ENCODE measurements at regions not wholly inside any gene's neighbourhood (a gene's known extent, or its start where the extent isn't known, plus 50 kb on each side); places are given as distances from the start of the nearest gene placed in this dataset.

DNA sequence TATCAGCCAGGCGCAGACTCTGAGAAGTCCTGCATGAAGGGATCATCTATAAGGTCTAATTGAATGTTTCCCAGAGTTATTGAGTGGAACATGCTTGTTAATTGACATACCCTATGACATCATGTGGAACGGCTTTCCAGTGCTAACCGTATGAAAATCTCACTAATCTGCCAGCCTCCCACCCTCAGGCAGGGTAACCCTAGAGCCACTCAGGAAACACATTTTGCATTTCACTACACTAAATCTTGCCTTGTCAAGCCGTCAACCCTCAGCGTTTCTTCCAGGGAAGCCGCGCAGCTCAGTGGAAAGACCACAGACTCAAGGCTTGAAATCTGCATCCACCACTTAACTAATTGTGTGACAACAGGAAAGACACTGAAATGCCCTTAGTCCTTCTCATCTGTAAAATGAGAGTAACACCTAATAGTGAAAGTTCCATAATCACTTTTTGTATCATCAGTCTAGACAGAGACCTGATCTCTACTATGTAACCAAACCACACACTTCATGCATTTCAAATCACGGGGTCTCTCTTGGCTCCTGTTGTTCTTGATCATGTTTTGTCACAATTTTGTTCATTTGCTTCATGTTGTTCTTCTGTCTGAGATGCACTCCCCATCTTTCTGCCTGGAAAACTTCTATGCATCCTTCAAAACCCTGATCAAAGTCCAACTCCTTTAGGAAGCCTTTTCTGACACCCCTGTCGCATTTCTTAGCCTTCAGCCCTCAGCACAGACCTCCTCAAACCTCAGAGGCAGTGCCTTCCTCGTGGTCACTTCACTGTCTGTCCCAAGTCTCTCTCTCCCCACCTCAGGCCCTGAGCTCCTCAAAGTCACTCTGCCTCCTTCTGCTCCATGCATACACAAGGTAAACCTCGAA, 246.5 kb downstream of the TOMM20 start:
- DNase-seq (ENCODE audit: extremely low read depth in 1 of 11, low read depth in 9 of 11, low spot score in 4 of 11): peak in 4 of 11 donors; percentile 41 to 64 (median 54)

DNA sequence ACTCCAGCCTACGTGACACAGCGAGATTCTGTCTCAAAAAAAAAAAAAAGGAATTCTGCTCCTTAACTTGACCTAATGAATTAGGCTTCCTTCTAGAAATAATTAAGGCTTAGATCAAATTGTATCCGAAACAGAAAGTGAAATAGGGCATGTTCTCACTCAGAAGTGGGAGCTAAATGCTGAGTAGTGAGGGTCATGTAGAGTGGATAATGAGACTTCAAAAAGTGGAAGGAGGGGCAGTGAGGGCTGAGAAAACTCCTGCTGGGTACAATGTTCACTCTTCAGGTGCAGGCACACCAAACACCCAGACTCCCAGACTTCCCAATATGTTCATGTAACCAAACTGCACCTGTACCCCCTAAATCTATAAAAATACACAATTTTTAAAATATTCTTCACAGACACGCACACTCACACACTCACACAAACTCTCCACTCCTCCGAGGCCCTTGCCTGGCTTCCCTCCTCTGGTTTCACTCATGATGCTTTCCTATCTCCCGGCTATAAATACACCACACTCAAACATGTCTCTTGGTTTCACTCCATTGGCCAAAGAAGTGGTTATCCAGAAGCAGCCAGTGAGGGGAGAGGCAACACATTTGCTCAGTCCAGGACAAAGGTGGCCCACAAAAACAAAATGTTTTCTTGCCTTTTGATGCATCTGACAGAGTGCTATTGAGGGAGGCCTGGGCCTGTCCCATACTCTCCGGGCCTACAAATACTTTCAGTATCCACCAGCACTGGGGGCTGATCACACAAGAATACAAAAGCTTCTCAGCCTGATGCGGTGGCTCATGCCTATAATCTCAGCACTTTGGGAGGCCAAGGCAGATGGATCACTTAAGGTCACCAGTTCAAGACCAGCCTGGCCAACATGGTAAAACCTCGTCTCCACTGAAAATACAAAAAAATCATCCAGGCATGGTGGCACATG, 249.2 kb downstream of the TOMM20 start:
- DNase-seq (ENCODE audit: extremely low read depth in 1 of 11, low read depth in 9 of 11, low spot score in 4 of 11): no peak

- no peak for DNase-seq (ENCODE audit: extremely low read depth in 1 of 11, low read depth in 9 of 11, low spot score in 4 of 11)
Observed at GRCh38 chr1:234878288-234878687, 250.3 kb downstream of the TOMM20 start.

- no peak for DNase-seq (ENCODE audit: extremely low read depth in 1 of 11, low read depth in 9 of 11, low spot score in 4 of 11)
Observed at GRCh38 chr1:234877761-234878160, 250.9 kb downstream of the TOMM20 start.

DNA sequence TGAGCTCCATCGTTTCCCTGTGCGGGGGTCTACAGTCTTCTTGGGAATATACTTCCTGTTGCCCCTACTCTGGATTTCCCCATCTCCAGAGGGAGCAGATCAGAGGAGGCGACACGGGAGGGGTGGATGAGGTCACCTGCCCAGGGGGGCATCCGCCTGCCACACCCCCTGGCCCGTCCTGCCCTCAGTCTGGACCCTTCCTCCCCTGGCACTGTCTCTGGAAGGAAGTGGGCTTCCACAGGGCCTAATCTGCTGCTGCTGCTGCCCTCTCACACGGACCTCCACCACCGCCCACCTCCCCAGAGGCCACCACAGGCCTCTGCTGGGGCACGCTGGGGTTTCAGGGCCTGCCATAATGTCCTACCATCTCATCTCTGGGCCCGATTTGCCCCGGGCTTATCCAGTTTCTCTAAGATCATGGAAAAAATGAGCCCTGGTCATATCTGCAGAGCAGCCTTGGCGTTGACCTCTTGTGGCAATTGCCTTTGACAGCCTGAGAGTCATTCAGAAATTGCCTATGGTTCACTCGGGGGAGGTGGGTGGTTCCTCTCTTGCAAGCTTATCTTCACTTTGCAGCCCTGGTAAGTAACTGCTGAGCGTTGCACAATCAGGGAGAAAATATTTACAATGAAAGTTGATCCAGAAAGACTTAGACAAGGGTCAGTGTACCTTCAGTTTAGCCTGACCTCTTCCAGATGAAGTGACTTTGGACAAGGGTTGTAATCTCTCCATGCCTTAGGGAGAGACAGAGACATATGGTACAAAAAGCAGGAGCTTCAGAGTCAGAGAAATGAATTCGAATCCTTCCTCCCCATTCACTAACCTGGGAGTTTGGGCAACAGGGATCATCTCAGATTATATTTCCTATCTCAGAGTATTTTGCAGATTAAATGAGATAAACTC, 252.4 kb downstream of the TOMM20 start:
- peak in 6 of 11 donors; percentile 31 to 61 (median 48) for DNase-seq (ENCODE audit: extremely low read depth in 1 of 11, low read depth in 9 of 11, low spot score in 4 of 11)

GRCh38 chr1:234875328-234875952, 253.2 kb downstream of the TOMM20 start:
- no peak for DNase-seq (ENCODE audit: extremely low read depth in 1 of 11, low read depth in 9 of 11, low spot score in 4 of 11)

DNA sequence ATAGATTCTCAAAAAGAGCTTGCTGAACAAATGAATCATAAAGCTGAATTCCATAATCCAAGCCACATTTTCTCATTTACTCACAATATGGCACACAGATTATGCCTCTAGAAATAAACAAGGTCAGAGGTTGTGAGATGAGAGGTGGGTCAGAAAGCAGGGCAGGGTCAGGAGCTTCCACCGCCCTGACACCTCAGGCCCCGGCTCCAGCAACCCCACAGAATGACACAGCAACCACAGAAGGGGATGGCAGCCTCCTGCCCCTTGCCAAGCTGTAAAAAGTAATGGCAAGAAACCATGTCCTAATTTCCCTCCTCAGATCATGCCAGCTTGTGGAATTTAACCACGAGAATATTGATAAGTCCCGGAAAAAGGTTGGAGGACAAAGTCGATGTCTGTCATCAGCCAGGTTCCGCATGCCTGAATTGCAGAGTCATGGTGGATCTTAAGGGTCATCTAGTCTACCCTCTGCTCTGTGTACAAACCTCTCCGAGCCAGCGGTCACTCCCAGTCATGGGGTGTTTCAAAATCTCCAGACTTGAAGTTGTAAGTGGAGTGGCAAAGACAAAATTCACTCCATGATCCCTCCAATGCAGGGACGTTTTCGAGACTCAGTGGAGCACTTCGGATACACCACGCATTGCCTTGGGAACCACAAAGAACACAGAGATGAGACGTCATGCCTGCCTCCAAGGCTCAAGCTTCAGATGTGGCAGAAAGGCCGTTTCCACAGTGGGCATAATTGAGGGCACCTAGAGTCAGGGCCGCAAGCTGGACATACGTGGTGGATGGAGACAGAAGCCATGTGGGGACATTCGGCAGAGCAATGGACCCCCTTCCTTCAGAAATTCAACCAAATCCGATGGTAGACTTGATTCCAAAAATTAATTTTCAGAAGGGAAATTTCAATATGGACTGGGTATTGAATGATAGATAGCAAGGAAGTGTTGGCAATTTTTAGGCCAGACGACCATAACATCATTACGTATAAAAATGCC, 254.0 kb downstream of the TOMM20 start:
- DNase-seq (ENCODE audit: extremely low read depth in 1 of 11, low read depth in 9 of 11, low spot score in 4 of 11): no peak

DNA sequence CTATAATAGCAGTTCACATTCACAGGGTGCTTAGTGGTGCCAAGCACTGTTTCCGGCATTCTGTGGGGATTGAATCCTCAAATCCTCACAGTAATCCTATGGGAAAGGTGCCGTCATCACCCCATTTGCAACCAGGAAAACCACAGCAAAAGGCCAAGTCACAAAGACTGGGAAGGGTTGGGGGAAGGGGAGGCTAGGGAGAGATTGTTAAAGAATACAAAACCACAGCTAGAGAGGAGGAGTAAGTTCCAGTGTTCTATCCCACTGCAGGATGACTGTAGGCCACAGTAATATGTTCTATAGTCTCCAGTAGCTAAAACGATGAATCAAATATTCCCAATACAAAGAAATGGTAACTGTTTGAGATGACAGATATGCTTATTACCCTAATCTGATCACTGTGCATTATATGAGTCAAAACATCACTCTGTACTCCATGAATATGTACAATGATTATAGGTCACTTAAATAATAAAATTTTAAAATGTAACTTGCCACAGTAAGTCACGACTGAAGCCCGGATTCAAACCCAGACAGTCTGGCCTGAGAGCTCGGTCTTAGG, 256.8 kb downstream of the TOMM20 start:
- no peak for DNase-seq (ENCODE audit: extremely low read depth in 1 of 11, low read depth in 9 of 11, low spot score in 4 of 11)

GRCh38 chr1:234871039-234871709, 257.5 kb downstream of the TOMM20 start:
- DNase-seq (ENCODE audit: extremely low read depth in 1 of 11, low read depth in 9 of 11, low spot score in 4 of 11): no peak

DNA sequence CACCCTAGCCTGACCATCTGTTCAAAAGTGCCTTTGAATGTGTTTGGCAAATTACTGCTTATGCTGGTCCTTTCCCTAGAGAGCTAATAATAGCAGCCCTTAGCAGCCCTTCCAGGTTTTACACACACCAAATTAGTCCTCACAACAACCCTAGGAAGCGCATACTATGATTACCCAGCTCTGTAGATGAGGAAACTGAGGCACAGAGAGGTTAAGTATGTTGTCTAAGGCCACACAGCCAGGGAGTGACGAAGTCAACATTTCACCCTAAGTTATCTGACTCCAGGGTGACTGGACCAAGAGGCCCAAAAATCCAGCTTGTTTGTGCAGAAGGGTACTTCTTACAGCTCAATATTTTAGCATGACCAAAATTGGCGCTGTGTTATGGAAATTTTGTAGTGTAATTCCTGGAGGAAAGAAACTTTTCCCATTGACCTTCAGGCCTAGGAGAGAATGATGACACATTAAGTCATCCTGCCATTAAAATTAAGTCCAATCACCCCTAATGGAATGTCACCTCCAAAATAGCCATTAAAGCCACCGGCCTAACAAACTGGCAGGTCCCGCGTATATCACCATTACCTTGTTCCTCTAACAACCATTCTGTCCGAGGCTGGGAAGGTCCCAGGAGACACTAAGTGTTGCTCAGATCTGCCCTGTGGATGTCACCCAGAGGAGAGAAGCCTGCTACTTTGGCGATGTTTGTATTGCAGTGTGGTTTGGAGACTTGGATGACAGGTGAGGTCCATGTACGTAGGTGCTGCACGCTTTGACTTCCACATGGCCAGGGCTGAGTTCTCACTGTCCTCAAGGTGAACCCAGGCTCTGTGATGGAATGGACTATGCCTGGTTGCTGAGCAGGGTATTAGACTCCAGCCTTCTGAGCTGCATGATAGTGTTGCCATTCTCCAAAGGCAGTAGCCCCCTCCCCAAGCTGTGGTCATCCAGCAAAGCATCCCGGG, 258.3 kb downstream of the TOMM20 start:
- DNase-seq (ENCODE audit: extremely low read depth in 1 of 11, low read depth in 9 of 11, low spot score in 4 of 11): no peak

DNA sequence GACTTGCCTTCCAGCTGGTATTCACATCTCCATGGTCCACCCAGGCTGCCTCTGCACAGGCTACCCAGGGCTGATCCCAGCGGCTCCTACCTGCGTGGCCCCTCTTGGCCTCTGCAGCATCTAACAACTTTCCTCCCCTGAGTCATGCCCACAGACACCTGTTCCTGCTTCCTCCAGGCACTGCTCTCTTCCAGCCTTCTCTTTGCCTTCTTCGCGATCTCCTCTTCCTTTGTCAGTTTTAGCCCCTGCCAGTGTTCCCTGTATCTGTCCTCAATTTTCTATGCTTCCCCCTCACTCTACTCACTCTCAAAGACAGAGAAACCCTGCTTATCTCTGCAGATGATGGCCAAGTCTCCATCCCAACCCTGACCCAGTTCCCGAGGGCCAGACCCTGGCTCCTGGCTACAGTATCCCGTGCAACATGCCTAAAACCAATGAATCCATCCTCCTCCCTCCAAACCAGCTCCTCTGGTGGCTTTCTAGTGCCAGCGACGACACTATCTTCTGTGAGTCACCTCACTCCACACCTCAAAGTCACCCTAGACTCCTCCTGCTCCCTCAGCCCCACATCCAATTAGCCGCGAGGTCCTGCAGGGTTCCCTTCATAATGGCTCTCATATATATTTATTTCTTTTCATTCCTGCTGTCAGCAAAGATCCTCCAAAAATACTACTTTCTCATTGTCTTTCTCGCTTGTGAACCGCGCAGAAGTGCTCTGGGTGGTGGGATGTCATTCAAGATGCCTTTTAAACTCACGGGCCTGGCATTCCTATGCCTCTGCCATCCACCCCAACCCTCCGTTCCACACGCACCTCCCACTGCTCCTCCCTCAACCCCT, 259.2 kb downstream of the TOMM20 start:
- no peak for DNase-seq (ENCODE audit: extremely low read depth in 1 of 11, low read depth in 9 of 11, low spot score in 4 of 11)

DNA sequence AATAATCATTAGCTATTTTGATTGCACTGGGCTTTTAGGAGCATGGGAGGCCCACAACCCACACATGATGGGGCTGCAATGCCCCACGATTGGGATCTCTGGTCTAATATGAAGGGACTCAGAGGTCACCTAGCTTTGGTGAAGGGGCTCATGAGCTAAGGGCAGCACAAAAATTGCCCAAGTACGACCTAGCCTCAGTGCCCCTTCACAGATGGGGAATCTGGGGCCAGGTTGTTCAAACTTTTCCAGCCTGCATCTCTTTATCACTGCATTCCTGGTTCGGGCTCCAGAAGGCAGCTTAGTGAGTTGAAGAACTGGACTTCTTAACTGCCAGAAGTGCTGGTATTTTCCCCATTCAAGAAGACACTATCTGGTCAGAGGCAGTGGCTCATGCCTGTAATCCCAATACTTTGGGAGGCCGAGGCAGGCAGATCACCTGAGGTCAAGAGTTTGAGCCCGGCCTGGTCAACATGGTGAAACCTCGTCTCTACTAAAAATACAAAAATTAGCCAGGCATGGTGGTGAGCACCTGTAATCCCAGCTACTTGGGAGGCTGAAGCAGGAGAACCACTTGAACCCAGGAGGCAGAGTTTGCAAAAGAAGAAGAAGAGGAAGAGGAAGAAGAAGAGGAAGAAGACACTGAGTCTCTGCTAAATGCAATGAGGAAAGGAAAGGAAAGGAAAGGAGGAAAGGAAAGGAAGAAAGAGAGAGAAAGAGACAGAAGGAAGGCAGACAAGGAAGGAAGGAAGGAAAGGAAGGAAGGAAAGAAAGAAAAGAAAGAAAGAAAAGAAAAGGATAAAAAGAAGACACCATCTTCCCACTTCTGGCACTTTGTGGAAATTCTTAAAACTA, 258.5 kb upstream of the IRF2BP2 start:
- no peak for DNase-seq (ENCODE audit: extremely low read depth in 1 of 11, low read depth in 9 of 11, low spot score in 4 of 11)

- no peak for DNase-seq (ENCODE audit: extremely low read depth in 1 of 11, low read depth in 9 of 11, low spot score in 4 of 11)
Observed at GRCh38 chr1:234866007-234866866, 256.3 kb upstream of the IRF2BP2 start.
